CD4-positive, CD25-positive, alpha-beta regulatory T cell (primary cell): ENCODE measurements at regions not wholly inside any gene's neighbourhood (a gene's known extent, or its start where the extent isn't known, plus 50 kb on each side); places are given as distances from the start of the nearest gene placed in this dataset.
"Not testable (repeated sequence)": the region's sequence is repeated elsewhere in the genome, so short reads cannot be mapped to it uniquely, and the experiment has no call there.

Source experiments
- ATAC-seq, 2 donors: fragments of 150-1000 bp; cut with Tn5 transposase; one replicate each; pipeline ENCODE4 v1.10.0; 2021; ENCODE audit warnings: low read depth in 2 of 2, moderate number of reproducible peaks in 2 of 2, moderate library complexity in 1 of 2
- DNase-seq, 3 donors: peaks; one replicate each; pipeline versions ENCODE4 v3.0.0 to v3.0.0-alpha.2; 2012 to 2022; ENCODE audit warnings: mixed read lengths in 1 of 3
- H3K27ac ChIP-seq: one replicate; pipeline ENCODE4 v1.7.0; 2013; ENCODE audit warnings: mild to moderate bottlenecking, low read length; ENCODE audit not compliant: insufficient read depth, poor library complexity, severe bottlenecking
- H3K27me3 ChIP-seq: one replicate; pipeline ENCODE4 v1.7.0; 2013; ENCODE audit warnings: low read length; ENCODE audit not compliant: control insufficient read depth, insufficient read depth
- H3K36me3 ChIP-seq: one replicate; pipeline ENCODE4 v1.7.0; 2013; ENCODE audit warnings: mild to moderate bottlenecking, low read length, moderate library complexity; ENCODE audit not compliant: control insufficient read depth, insufficient read depth
- H3K4me1 ChIP-seq: 2 replicates; pipeline ENCODE4 v1.7.0; 2013; ENCODE audit warnings: mild to moderate bottlenecking, low read length; ENCODE audit not compliant: insufficient read depth, control insufficient read depth, poor library complexity, severe bottlenecking
- H3K4me3 ChIP-seq: one replicate; pipeline ENCODE4 v1.7.0; 2013; ENCODE audit warnings: low read depth, mild to moderate bottlenecking, low read length, moderate library complexity
- H3K9me3 ChIP-seq, 2 experiments: 1 replicate in 1 of 2; 2 replicates in 1 of 2; pipeline ENCODE4 v1.7.0; 2013; ENCODE audit warnings: low read length in 2 of 2, mild to moderate bottlenecking in 1 of 2, moderate library complexity in 1 of 2; ENCODE audit not compliant: control insufficient read depth in 2 of 2
- H3K27ac Mint-ChIP-seq, 3 donors: one replicate each; pipeline ENCODE4 v1.8.0; 2020 to 2022; ENCODE audit warnings: mild to moderate bottlenecking in 3 of 3, mixed read lengths in 3 of 3, moderate library complexity in 2 of 3
- H3K27me3 Mint-ChIP-seq: one replicate; pipeline ENCODE4 v1.8.0; 2022; ENCODE audit warnings: mild to moderate bottlenecking, mixed read lengths
- H3K36me3 Mint-ChIP-seq: one replicate; pipeline ENCODE4 v1.8.0; 2020; ENCODE audit warnings: mixed read lengths
- H3K4me1 Mint-ChIP-seq, 4 donors: one replicate each; pipeline ENCODE4 v1.8.0; 2020 to 2022; ENCODE audit warnings: mixed read lengths in 4 of 4, mild to moderate bottlenecking in 1 of 4
- H3K4me3 Mint-ChIP-seq, 4 donors: one replicate each; pipeline ENCODE4 v1.8.0; 2020 to 2022; ENCODE audit warnings: mild to moderate bottlenecking in 4 of 4, mixed read lengths in 4 of 4, moderate library complexity in 3 of 4
- H3K9me3 Mint-ChIP-seq, 7 donors: one replicate each; pipeline ENCODE4 v1.8.0; 2020 to 2022; ENCODE audit warnings: mixed read lengths in 7 of 7, mild to moderate bottlenecking in 3 of 7, moderate library complexity in 2 of 7

DNA sequence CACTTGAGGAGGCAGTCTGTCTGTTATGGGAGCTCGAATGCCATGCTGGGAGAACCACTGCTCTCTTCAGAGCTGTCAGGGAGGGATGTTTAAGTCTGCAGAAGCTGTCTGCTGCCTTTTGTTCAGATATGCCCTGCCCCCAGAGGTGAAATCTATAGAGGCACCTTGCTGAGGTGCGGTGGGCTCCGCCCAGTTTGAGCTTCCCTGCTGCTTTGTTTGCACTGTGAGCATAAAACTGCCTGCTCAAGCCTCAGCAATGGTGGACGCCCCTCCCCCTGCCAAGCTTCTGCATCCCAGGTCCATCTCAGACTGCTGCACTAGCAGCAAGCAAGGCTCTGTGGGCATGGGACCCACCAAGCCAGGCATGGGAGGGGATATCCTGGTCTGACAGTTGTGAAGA is 247.5 kb downstream of the LMX1A start:
- Histone ChIP-seq H3K27me3 (no peaks in the 10 kb centered on the region), H3K27ac (no peak overlapping the region), H3K9me3 (no peaks in the 10 kb centered on the region), H3K4me1 (no peaks in the 10 kb centered on the region), H3K36me3 (no peaks in the 10 kb centered on the region), H3K4me3 (no peak overlapping the region)
- H3K4me1 Mint-ChIP-seq, result no peaks in the 10 kb centered on the region
- peaks cover 0 to 6% (median 2%) of the 10 kb centered on the region in 7 donors for H3K9me3 Mint-ChIP-seq
- no peak overlapping the region for H3K27ac Mint-ChIP-seq
- no peak for DNase-seq
- H3K36me3 Mint-ChIP-seq, result no peaks in the 10 kb centered on the region
- no peak overlapping the region for H3K4me3 Mint-ChIP-seq
- ATAC-seq, result no peak
- H3K27me3 Mint-ChIP-seq, result no peaks in the 10 kb centered on the region

DNA sequence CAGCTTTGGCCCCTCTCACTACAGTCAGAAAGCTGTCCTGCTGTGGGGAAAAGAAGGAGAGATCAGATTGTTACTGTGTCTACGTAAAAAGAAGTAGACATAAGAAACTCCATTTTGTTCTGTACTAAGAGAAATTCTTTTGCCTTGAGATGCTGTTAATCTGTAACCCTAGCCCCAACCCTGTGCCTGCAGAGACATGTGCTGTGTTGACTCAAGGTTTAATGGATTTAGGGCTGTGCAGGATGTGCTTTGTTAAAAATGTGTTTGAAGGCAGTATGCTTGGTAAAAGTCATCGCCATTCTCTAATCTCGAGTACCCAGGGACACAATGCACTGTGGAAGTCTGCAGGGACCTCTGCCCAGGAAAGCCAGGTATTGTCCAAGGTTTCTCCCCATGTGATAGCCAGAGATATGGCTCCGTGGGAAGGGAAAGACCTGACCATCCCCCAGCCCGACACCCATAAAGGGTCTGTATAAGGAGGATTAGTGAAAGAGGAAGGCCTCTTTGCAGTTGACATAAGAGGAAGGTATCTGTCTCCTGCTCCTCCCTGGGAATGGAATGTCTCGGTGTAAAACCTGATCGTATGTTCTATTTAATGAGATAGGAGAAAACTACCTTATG is 263.9 kb downstream of the LMX1A start:
- H3K9me3 ChIP-seq, H3K27me3 Mint-ChIP-seq, H3K4me1 ChIP-seq, H3K27ac Mint-ChIP-seq, H3K36me3 ChIP-seq, H3K36me3 Mint-ChIP-seq, H3K4me3 Mint-ChIP-seq, H3K4me1 Mint-ChIP-seq, DNase-seq, ATAC-seq, H3K4me3 ChIP-seq, H3K27ac ChIP-seq, H3K27me3 ChIP-seq: not testable (repeated sequence)
- H3K9me3 Mint-ChIP-seq, result peaks cover 0 to 31% (median 11%) of the 10 kb centered on the region in 7 donors

DNA sequence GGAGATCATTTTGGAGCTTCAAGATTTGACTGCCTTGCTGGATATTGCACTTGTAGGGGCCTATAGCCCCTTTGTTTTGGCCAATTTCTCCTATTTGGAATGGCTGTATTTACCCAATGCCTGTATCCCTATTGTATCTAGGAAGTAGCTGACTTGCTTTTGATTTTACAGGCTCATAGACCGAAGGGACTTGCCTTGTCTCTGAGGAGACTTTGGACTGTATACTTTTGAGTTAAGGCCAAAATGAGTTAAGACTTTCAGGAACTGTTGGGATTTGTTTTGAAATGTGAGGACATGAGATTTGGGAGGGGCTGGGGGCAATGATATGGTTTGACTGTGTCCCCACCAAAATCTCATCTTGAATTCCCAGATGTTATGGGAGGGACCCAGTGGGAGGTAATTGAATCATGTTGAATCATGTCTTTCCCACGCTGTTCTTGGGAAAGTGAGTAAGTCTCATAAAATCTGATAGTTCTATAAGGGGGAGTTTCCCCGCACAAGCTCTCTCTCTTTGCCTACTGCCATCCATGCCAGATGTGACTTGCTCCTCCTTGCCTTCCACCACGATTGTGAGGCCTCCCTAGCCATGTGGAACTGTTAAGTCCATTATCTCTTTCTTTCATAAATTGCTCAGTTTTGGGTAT is 276.1 kb downstream of the LMX1A start:
- DNase-seq (no peak), ATAC-seq (no peak)
- Mint-ChIP-seq H3K27ac (no peak overlapping the region), H3K4me1 (no peaks in the 10 kb centered on the region), H3K9me3 (peaks cover 0 to 12% (median 4%) of the 10 kb centered on the region in 7 donors), H3K27me3 (no peaks in the 10 kb centered on the region), H3K36me3 (no peaks in the 10 kb centered on the region), H3K4me3 (no peak overlapping the region)
- Histone ChIP-seq H3K36me3 (no peaks in the 10 kb centered on the region), H3K27ac (no peak overlapping the region), H3K4me1 (no peaks in the 10 kb centered on the region), H3K27me3 (no peaks in the 10 kb centered on the region), H3K4me3 (no peak overlapping the region), H3K9me3 (no peaks in the 10 kb centered on the region)

DNA sequence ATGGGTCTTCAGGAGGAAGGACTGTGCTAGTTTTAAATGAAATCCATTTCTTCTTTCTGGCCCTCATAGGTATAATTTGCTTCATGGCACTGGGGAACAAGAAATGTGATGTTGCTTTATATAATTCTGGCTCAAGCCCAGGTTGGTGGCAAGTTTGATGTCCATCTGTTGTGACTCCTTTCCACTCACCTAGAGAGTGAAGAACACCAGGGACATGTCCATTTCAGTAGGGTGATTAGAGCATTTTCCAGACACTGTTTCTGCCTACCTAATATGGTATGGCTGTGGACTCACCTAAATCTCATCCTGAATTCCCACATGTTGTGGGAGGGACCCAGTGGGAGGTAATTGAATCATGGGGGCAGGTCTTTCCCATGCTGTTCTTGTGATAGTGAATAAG is 278.1 kb downstream of the LMX1A start:
- no peaks in the 10 kb centered on the region for H3K4me1 ChIP-seq
- peaks cover 0 to 12% (median 3%) of the 10 kb centered on the region in 7 donors for H3K9me3 Mint-ChIP-seq
- H3K4me1 Mint-ChIP-seq, result no peaks in the 10 kb centered on the region
- no peak for ATAC-seq
- no peaks in the 10 kb centered on the region for H3K36me3 ChIP-seq
- H3K4me3 ChIP-seq, result no peak overlapping the region
- no peak overlapping the region for H3K4me3 Mint-ChIP-seq
- H3K9me3 ChIP-seq, result no peaks in the 10 kb centered on the region
- no peak overlapping the region for H3K27ac ChIP-seq
- no peaks in the 10 kb centered on the region for H3K36me3 Mint-ChIP-seq
- no peak for DNase-seq
- H3K27me3 Mint-ChIP-seq, result no peaks in the 10 kb centered on the region
- H3K27ac Mint-ChIP-seq, result no peak overlapping the region
- no peaks in the 10 kb centered on the region for H3K27me3 ChIP-seq

DNA sequence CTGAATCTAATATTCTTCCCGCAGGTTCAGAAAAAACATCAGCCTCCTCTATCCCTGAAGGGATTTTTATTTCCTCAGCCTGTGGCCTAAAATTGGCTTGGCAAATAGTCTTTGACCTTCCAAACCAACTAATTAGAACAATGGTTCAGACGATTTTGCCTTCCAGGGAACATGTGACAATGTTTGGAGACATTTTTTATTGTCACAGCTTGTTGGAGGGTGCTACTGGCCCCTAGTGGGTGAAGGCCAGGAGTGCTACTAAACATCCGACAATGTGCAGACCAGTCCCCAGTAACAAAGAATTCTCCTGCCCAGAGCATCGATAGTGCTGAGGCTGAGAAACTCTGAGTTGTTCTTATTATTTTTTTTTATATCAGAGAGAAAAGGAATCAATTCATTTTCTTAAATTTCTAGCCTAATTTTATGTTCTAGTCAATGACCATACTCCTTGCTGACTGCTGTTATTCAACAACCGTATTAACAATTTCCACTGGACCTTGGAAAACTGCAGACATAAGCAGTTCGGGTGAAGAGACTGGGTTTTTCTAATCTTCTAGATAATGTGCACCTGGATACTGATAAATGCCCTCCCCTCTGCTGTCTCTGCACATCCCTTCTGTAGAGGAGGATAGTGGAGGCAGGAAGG is 280.7 kb downstream of the LMX1A start:
- Mint-ChIP-seq H3K27ac (no peak overlapping the region), H3K4me1 (no peaks in the 10 kb centered on the region)

DNA sequence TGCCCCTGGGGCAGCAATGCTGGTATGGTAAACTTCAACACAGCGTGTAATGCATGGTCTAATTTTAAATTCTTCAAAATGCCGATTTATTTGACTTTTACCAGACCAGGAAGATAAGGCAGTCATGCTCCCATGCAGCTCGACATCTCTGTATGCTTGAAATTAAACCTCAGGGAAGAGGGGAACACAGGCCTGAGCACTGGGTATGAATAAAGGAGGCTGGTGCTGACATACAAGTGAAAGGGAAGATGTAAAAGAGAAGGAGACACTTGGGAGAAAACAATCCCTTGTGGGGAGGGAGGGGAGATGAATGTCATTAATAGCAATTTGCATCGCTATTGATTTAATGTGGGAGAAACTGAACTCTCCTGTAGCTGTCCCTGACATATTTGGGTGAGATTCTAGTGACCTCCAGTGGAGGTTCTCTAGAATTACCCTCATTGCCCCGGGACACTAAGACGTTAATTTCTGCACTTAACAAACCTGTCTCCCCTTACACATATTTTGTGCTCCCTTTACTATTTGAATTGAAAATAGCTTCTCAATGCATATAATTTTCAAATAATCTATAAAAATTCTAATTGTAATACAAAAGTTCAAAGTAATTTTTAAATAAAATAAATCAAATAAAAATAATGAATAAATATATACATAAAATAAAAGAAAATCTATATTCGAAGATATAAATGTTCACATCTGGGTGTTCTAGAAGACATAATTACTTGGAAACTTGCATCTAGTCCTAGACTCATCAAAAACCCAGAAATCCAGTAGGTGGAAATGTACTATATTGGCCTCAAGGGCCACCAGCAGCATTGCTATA is 283.1 kb downstream of the LMX1A start:
- DNase-seq, result peak in 1 of 3 donors; percentile 22
- no peak overlapping the region for H3K27ac ChIP-seq
- H3K36me3 ChIP-seq, result no peaks in the 10 kb centered on the region
- no peaks in the 10 kb centered on the region for H3K27me3 ChIP-seq
- no peaks in the 10 kb centered on the region for H3K4me1 ChIP-seq
- Mint-ChIP-seq H3K27ac (no peak overlapping the region), H3K27me3 (peaks cover 8% of the 10 kb centered on the region), H3K4me3 (no peak overlapping the region), H3K36me3 (no peaks in the 10 kb centered on the region), H3K9me3 (no peaks in the 10 kb centered on the region), H3K4me1 (no peaks in the 10 kb centered on the region)
- no peak for ATAC-seq
- no peak overlapping the region for H3K4me3 ChIP-seq
- no peaks in the 10 kb centered on the region for H3K9me3 ChIP-seq

More for the DNA sequence above, 280.7 kb downstream of the LMX1A start:
- Histone ChIP-seq H3K27ac (no peak overlapping the region), H3K4me3 (no peak overlapping the region), H3K36me3 (no peaks in the 10 kb centered on the region), H3K9me3 (no peaks in the 10 kb centered on the region), H3K27me3 (no peaks in the 10 kb centered on the region), H3K4me1 (no peaks in the 10 kb centered on the region)
- no peaks in the 10 kb centered on the region for H3K36me3 Mint-ChIP-seq
- ATAC-seq (no peak), DNase-seq (no peak)
- H3K27me3 Mint-ChIP-seq, result peaks cover 8% of the 10 kb centered on the region
- peaks cover 0 to 4% (median 2%) of the 10 kb centered on the region in 7 donors for H3K9me3 Mint-ChIP-seq
- no peak overlapping the region for H3K4me3 Mint-ChIP-seq

DNA sequence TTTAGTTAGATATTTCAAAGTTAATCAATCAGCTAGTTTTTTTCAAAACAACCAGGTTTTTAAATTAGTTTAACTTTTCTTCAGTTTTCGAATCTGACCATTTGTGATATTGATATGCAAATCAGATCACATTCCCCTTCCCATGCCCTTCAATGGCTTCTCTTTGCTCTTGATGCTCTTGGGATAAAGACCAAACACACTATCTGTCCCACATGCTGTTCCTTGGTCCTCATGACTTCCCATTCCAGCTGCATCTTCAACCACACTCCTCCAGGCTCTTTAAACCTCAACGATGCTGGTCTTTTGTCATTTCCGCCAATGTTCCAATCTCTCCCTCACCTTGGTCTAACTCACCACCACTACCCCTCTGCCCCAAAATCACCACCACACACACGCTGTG is 285.8 kb downstream of the LMX1A start:
- H3K4me3 ChIP-seq, result no peak overlapping the region
- no peaks in the 10 kb centered on the region for H3K9me3 Mint-ChIP-seq
- no peak for DNase-seq
- H3K36me3 Mint-ChIP-seq, result no peaks in the 10 kb centered on the region
- no peaks in the 10 kb centered on the region for H3K36me3 ChIP-seq
- no peak overlapping the region for H3K27ac Mint-ChIP-seq
- H3K4me1 ChIP-seq, result no peaks in the 10 kb centered on the region
- no peaks in the 10 kb centered on the region for H3K4me1 Mint-ChIP-seq
- no peak overlapping the region for H3K4me3 Mint-ChIP-seq
- H3K9me3 ChIP-seq, result no peaks in the 10 kb centered on the region
- no peak for ATAC-seq
- no peak overlapping the region for H3K27ac ChIP-seq
- no peaks in the 10 kb centered on the region for H3K27me3 ChIP-seq
- peaks cover 8% of the 10 kb centered on the region for H3K27me3 Mint-ChIP-seq
